ENCODE measurements at regions not wholly inside any gene's neighbourhood (a gene's known extent, or its start where the extent isn't known, plus 50 kb on each side); places are given as distances from the start of the nearest gene placed in this dataset.
"Not testable (repeated sequence)": the region's sequence is repeated elsewhere in the genome, so short reads cannot be mapped to it uniquely, and the experiment has no call there.

GRCh38 chr4:1547856-1548826, 136.0 kb downstream of the FAM53A start:
- H2AFZ ChIP-seq (ENCODE audit: low read length): no peak overlapping the region
- no peaks in the 10 kb centered on the region for H3K9me3 ChIP-seq (ENCODE audit: low read length)
- no peaks in the 10 kb centered on the region for H4K20me1 ChIP-seq (ENCODE audit: insufficient read depth, low read length)
- H3K4me1 ChIP-seq (ENCODE audit: insufficient read depth, low read length, severe bottlenecking): no peaks in the 10 kb centered on the region
- H3K9ac ChIP-seq (ENCODE audit: low read length): no peak overlapping the region
- no peak overlapping the region for H3K4me2 ChIP-seq (ENCODE audit: low read length)
- H3K27ac ChIP-seq (ENCODE audit: low read depth, low read length, poor library complexity, severe bottlenecking): no peak overlapping the region
- no peaks in the 10 kb centered on the region for H3K27me3 ChIP-seq (ENCODE audit: insufficient read depth, low read length)
- H3F3A ChIP-seq (ENCODE audit: insufficient read depth, low read length): no peaks in the 10 kb centered on the region
- TF ChIP-seq EZH2 (IDR thresholded peaks at IDR 0.05; ENCODE audit: borderline replicate concordance, low read length) (no peak), CTCF (IDR thresholded peaks at IDR 0.05; ENCODE audit: low read length) (no peak)
- no peak overlapping the region for H3K4me3 ChIP-seq (ENCODE audit: low read depth, low read length, poor library complexity, severe bottlenecking)
- H3K36me3 ChIP-seq (ENCODE audit: insufficient read depth, low read length): no peaks in the 10 kb centered on the region
- H3K9me2 ChIP-seq (ENCODE audit: low read depth, low read length): no peaks in the 10 kb centered on the region
- no peaks in the 10 kb centered on the region for H3K79me2 ChIP-seq (ENCODE audit: insufficient read depth, low read length)

- H3K27me3 ChIP-seq (ENCODE audit: insufficient read depth, low read length): no peaks in the 10 kb centered on the region
- H4K20me1 ChIP-seq (ENCODE audit: insufficient read depth, low read length): no peaks in the 10 kb centered on the region
- H3K9me2 ChIP-seq (ENCODE audit: low read depth, low read length): no peaks in the 10 kb centered on the region
- no peaks in the 10 kb centered on the region for H3K9me3 ChIP-seq (ENCODE audit: low read length)
- no peak overlapping the region for H3K9ac ChIP-seq (ENCODE audit: low read length)
- H3K4me1 ChIP-seq (ENCODE audit: insufficient read depth, low read length, severe bottlenecking): no peaks in the 10 kb centered on the region
- H3K4me3 ChIP-seq (ENCODE audit: low read depth, low read length, poor library complexity, severe bottlenecking): no peak overlapping the region
- no peaks in the 10 kb centered on the region for H3F3A ChIP-seq (ENCODE audit: insufficient read depth, low read length)
- no peak overlapping the region for H3K4me2 ChIP-seq (ENCODE audit: low read length)
- TF ChIP-seq CTCF (IDR thresholded peaks at IDR 0.05; ENCODE audit: low read length) (no peak), EZH2 (IDR thresholded peaks at IDR 0.05; ENCODE audit: borderline replicate concordance, low read length) (no peak)
- no peaks in the 10 kb centered on the region for H3K79me2 ChIP-seq (ENCODE audit: insufficient read depth, low read length)
- no peak overlapping the region for H3K27ac ChIP-seq (ENCODE audit: low read depth, low read length, poor library complexity, severe bottlenecking)
- H3K36me3 ChIP-seq (ENCODE audit: insufficient read depth, low read length): no peaks in the 10 kb centered on the region
- no peak overlapping the region for H2AFZ ChIP-seq (ENCODE audit: low read length)
Observed at GRCh38 chr4:1547131-1547855, 136.8 kb downstream of the FAM53A start.

GRCh38 chr4:1544861-1545281, 138.6 kb upstream of the NKX1-1 start:
- Histone ChIP-seq H3K4me2 (ENCODE audit: low read length) (no peak overlapping the region), H3K36me3 (ENCODE audit: insufficient read depth, low read length) (no peaks in the 10 kb centered on the region), H4K20me1 (ENCODE audit: insufficient read depth, low read length) (no peaks in the 10 kb centered on the region), H2AFZ (ENCODE audit: low read length) (no peak overlapping the region), H3K9me2 (ENCODE audit: low read depth, low read length) (no peaks in the 10 kb centered on the region), H3K79me2 (ENCODE audit: insufficient read depth, low read length) (no peaks in the 10 kb centered on the region), H3K27ac (ENCODE audit: low read depth, low read length, poor library complexity, severe bottlenecking) (no peak overlapping the region), H3K9me3 (ENCODE audit: low read length) (no peaks in the 10 kb centered on the region), H3K9ac (ENCODE audit: low read length) (no peak overlapping the region), H3K27me3 (ENCODE audit: insufficient read depth, low read length) (no peaks in the 10 kb centered on the region), H3K4me1 (ENCODE audit: insufficient read depth, low read length, severe bottlenecking) (no peaks in the 10 kb centered on the region), H3F3A (ENCODE audit: insufficient read depth, low read length) (no peaks in the 10 kb centered on the region), H3K4me3 (ENCODE audit: low read depth, low read length, poor library complexity, severe bottlenecking) (no peak overlapping the region)
- TF ChIP-seq CTCF (IDR thresholded peaks at IDR 0.05; ENCODE audit: low read length) (no peak), EZH2 (IDR thresholded peaks at IDR 0.05; ENCODE audit: borderline replicate concordance, low read length) (no peak)

GRCh38 chr4:1544435-1544834, 138.2 kb upstream of the NKX1-1 start:
- H3K36me3 ChIP-seq (ENCODE audit: insufficient read depth, low read length); H3K9me2 ChIP-seq (ENCODE audit: low read depth, low read length); H3K9me3 ChIP-seq (ENCODE audit: low read length); H3K4me1 ChIP-seq (ENCODE audit: insufficient read depth, low read length, severe bottlenecking); H3K27ac ChIP-seq (ENCODE audit: low read depth, low read length, poor library complexity, severe bottlenecking); H3K4me2 ChIP-seq (ENCODE audit: low read length); H3K4me3 ChIP-seq (ENCODE audit: low read depth, low read length, poor library complexity, severe bottlenecking); H3K27me3 ChIP-seq (ENCODE audit: insufficient read depth, low read length); H4K20me1 ChIP-seq (ENCODE audit: insufficient read depth, low read length); H3F3A ChIP-seq (ENCODE audit: insufficient read depth, low read length); H3K79me2 ChIP-seq (ENCODE audit: insufficient read depth, low read length); H3K9ac ChIP-seq (ENCODE audit: low read length); H2AFZ ChIP-seq (ENCODE audit: low read length): not testable (repeated sequence)
